ENCODE measurements at regions not wholly inside any gene's neighbourhood (a gene's known extent, or its start where the extent isn't known, plus 50 kb on each side); places are given as distances from the start of the nearest gene placed in this dataset.
"Not testable (repeated sequence)": the region's sequence is repeated elsewhere in the genome, so short reads cannot be mapped to it uniquely, and the experiment has no call there.

DNA sequence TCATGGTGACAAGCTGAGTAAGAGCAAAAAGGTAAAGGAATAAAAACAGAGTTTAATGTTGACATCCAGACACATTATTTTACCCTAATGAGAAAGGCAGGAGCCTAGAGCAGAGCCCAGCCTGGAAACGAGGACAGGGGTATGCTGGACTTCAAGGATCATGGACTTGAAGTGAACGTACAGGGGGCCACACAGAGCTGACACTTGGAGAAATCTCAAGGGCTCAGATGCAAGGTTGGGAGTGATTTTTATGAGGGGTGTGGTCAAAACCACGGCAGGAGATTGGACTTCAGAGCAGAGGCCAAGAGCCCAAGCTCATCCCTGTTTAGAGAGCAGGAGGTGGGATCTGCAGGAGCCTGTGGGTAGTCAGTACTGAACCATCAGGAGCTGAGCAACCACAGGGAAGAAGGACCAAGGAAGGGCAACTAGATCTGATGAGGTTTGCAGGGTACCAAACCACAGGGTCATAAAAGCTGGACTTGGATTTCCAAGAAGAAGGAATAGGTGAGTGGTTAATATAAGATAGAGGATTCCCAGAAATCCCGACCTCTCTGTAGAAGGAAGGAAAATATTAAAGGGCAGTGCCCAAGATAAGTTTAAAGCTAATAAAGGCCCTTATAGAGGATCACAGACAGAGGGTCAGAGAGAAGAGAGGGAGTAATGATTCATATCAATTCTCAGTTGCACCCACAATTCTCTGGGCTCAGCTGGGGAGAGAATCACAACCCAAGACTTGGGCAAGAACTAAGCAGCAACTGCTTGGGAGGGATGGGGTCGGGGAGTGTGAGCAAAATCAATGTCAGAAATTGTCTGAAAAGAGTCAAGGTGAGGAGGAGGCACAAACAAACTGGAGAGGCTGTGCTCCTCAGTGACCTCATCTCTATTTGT lies 331.7 kb downstream of the SOX9 start:
- DNase-seq (ENCODE audit: low read depth): no peak

DNA sequence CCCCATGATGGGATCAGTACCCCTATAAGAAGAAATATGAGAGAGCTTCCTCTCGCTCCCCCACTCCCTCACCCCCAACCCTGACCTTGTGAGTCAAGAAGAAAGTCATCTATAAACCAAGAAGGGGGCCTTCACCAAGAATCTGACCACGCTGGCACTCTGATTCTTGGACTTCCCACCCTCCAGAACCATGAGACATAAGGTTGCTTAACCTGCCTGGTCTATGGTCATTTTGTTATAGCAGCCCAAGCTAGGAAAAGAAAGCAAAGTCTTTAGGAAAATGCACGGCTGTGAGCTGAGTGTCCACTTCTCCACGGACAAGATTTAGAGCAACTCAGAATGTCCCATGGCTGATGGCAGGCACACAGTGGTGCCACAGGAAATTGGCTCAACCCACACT lies 333.5 kb downstream of the SOX9 start:
- no peak for DNase-seq (ENCODE audit: low read depth)

DNA sequence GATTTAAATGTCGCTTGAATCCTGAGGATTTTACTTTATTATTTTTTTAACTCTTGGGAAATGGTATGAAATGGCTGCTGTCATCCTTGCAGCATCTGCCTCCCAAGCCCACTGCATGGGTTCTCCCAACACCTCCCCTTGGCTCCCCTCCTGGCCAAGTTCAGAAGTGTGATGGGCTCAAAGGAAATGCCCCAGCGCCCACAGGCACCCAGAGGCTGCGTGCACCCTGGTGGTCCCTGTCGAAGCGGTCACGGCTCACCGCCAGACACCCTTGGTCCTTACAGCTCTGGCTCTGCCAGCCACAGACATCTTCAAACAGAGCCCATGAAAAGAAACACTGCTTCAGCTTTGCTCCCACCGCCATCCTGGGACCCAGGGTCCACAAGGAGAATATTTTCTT lies 334.7 kb downstream of the SOX9 start:
- DNase-seq (ENCODE audit: low read depth): no peak

DNA sequence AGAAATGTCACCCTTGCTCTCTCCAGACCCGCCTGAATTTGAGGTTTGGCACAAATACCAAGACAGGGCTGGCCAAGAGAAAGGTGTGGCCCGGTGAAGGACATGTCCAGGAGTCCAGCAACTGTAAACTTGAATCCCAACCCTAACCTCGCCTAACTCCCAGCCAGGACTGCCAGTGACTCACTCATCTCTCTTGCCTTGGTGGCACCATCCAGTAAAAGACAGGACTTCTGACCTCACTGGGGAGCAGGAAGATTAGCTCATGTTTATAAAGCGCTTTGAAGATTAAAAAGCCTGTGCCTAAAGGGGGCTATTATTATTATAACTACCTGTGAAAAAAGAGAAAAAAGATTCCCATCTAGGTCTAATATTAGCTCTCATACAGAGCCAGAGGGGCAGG lies 335.3 kb downstream of the SOX9 start:
- no peak for DNase-seq (ENCODE audit: low read depth)

DNA sequence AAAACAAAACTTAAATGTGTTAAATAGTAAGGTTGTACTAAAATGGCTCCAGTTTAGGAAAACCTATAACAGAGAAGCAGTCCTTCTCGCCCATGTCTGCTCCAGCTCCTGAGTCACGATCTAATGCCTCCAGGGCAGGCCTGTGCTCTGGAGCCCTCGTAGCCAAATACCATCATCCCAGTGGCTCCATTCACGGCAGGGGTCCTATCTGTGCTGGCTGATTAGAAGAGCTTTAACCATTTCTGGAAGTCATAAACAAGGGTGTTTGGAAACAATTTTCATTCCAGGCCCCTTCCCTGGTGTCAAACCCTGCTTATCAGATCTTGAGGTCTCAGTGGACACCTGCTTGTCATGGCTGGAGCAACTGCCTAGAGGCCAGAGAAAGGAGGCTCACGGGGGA lies 336.9 kb downstream of the SOX9 start:
- DNase-seq (ENCODE audit: low read depth): no peak

DNA sequence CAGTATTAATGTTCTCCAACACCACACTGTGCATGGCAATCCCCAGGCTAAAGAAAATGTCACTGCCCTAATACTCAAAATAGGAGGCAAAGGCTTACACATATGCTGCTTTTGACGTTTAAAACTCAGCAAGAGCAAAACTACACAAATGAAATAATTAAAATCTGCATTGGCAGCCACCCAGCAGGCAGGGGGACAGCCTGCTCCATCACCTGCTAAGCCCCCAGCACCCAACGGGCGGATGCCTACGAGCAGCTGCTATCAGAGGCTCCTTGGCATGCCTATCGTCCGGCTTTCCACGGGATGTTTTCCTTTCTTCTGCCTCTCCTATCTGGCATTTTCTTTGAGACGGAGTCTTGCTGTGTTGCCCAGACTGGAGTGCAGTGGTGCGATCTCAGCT lies 337.5 kb downstream of the SOX9 start:
- no peak for DNase-seq (ENCODE audit: low read depth)

DNA sequence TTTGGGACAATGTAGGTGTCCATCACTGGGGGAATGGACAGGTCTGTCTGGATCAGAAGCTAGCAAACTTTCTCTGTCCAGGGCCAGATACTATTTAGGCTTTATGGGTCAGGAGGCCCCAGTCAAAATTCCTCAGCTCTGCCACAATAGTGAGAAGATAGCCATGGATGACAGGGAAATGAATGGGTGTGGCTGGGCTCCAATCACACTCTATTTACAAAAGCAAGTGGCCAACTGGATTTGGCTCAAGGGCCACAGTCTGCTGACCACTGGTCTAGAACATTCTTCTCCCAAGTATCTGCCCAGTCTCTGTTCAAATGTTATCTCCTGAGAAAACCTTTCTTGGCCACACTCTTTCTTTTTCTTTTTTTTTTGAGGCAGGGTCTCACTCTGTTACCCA lies 339.9 kb downstream of the SOX9 start:
- no peak for DNase-seq (ENCODE audit: low read depth)

DNA sequence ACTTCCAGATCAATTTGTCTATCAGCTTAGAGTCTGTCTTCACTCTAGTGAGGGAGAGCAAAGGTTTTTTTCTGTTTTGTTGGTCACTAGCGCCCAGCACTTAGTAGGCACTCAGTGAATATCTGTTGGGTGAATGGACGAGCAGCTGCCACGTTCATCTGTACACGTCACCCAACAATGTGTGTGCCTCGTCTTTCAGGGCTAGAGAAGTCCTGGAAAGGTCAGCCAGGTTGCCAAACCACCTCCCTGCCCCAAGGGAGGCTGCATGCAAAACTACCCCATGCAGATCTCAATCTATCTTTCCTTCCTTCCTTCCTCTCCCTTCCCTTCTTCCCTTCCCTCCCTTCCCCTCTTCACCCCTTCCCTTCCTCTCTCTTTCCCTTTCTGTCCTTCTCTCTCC lies 340.9 kb downstream of the SOX9 start:
- DNase-seq (ENCODE audit: low read depth): no peak

DNA sequence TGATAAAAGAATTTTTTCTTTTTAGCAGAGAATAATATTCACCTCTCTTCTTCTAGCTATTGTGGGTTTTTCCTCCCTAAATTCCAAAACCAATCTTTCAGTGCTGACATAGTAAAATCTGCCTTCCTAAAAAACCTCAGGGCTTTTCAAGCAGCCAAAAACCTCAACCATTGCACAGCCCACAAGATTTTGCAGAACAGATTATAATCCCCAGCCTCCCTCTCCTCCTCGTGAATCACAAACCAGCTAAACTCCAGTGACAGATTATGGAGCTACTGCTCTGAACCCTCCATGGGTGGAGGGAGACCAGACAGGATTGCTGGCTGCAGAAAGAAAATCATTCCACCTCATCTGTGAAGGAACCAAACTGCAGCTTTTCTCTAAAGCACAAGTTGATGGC lies 341.6 kb downstream of the SOX9 start:
- DNase-seq (ENCODE audit: low read depth): no peak

DNA sequence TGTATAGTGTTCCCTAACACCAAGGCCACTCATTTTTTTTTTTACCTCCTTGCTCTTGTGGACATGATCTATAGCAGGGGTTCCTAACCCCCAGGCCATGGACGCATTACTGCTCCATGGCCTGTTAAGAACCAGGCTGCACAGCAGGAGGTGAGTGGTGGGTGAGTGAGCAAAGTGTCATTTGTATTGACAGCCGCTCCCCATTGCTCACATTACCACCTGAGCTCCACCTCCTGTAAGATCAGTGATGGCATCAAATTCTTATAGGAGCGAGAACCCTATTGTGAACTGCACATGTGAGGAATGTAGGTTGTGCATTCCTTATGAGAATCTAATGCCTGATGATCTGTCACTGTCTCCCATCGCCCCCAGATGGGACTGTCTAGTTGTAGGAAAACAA lies 342.0 kb downstream of the SOX9 start:
- DNase-seq (ENCODE audit: low read depth): no peak

DNA sequence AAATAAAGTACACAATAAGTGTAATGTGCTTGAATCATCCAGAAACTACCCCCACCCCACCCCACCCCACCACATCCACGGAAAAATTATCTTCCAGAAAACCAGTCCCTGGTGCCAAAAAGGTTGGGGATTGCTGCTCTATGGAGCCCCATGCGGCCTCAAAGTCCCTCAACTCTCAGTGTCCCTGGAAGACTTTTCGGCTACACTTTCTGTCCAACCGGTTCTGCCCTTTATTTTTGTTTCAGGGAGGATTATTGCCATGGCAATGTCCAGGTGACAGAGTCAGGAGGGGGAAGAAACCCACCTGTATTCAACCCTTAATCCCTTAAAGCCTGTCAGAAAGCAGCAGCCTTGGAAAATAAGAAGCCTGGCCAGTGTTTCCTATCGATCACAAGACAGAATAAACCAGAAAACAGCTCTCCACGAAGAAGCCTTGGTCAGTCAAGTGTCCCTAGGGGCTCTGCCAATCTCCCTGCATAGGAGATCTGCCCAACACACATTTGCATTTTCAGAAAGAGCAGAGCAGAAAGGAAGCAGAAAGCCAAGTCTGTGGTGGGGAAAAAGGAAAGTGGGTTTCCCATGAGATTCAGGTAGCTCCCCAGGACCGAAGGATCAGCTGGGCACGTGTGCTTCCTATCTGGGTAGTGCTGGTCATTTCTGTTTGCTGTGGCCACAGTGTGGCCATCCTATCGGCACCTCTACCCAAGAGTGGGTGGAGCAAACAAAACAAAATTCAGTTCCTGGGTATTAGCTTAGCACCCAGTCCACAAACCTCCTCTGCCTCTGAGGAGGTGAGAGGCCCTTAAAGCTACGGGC lies 342.7 kb downstream of the SOX9 start:
- DNase-seq (ENCODE audit: low read depth): no peak

DNA sequence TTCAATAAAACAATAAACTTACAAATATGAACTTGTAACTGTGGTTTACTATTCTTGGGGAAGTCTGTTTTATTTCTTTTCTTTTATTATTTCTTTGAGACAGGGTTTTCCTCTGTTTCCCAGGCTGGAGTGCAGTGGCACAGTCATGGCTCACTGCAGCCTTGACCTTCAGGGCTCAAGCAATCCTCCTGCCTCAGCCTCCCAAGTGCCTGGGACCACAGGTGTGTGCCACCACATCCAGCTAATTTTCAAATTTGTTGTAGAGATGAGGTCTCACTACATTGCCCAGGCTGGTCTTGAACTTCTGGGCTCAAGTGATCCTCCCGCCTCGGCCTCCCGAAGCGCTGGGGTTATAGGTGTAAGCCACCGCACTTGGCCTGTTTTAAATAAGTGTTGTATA lies 343.4 kb downstream of the SOX9 start:
- not testable (repeated sequence) for DNase-seq (ENCODE audit: low read depth)

DNA sequence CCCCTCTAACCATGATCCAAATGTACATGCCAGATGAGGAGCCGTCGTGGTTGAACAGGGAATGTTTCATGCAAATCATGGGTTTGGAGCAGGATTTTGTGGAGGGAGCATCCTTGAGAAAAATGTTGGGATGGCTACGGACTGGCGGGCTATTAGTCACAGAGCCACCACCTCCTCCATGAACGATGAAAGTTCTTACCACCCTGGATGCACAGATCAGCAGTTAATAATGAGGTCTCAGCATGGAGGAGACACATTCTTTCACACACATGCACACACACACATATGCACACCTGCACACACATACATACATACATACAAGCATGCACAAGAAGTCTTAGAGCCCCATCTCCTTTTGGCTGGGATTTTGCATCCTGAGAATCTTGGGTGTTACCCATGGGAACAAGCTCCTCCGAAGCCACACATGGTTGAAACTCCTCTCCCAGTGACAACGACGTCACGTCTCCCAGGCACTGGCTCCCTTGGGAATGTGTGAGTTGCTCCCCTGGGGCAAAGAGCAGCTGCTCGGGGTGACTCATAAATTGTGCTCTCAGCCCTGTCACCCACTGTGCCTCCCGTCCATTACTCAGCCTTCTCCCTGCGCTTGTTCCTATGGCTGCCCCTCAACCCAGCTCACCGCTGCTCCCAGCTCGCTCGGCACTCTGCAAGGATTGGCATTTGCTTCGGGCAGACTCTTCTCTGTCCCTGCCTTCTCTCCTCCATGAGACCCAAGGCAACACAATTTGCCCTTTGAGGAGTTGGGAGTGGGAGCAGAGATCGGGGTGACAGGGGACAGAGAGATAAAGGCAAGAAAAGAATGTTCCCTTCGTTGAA lies 344.6 kb downstream of the SOX9 start:
- no peak for DNase-seq (ENCODE audit: low read depth)

DNA sequence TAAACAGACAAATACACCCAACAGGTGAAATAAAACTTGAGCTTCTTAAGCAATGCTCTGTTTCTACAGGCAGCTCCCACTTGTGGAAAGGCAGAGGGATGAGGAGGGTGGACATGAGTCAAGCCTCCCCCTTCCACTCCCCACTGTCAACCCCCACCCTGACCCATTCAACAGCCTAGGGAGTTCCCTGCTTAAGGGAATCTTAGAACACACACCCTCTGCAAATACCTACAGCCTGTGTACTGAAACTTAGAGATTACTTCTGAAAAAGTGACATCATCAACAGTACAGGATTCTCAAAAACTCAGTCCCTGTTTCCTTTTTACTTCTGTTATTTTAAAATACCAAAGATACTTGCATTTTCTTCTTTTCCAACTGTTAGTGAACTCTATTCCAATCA lies 345.4 kb downstream of the SOX9 start:
- DNase-seq (ENCODE audit: low read depth): no peak

DNA sequence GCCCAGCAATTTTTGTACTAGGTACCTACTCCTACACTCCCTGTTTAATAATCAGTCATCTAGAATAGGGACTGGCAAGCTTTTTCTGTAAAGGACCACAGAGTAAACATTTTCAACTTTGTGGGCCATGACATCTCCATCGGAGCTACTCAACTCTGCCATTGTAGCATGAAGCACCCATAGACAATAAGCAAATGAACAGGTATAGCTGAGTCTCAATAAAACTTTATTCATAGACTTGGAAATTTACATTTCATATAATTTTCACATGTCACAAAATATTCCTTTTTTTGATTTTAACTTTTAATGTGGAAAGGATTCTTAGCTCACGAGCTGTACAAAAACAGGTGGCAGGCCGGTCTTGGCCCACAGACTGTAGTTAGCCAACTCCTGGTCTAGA lies 345.8 kb downstream of the SOX9 start:
- no peak for DNase-seq (ENCODE audit: low read depth)

DNA sequence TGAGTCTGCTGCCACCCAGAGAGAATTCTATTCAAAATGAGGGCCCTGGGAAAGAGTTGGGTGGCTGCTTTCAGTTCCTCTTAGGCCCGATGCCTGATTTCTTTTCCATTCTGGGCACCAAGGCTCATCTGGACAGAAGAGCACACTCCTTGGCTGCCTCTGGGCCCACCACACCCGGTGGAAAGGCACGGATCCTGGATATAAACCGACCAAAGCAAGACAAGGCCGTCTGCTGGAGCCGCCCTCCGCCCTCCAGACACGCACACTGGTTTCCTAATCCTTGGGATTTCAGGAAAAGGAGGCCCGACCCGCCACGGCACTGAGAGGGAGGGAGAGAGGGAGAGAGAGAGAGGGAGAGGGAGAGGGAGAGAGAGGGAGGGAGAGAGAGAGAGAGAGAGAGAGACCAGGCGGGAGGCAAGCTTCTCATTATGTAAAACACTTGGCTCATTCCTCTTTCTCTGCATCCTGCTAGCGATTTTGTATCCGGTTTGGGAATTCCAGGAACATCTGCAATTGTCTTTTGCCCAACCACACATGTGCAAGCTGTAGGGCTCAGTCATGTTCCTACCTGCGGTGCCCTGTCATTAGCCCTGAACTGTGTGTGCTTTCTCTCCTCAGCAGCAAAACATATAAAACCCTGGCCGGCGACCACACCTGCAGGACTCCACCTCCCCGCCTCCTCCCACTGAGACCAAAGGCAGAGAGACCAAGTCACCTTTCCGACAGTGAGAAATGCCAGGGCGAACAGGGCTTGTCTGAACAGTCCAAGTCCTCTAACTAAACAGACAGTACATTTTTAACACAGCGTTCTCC lies 347.2 kb downstream of the SOX9 start:
- DNase-seq (ENCODE audit: low read depth): no peak

DNA sequence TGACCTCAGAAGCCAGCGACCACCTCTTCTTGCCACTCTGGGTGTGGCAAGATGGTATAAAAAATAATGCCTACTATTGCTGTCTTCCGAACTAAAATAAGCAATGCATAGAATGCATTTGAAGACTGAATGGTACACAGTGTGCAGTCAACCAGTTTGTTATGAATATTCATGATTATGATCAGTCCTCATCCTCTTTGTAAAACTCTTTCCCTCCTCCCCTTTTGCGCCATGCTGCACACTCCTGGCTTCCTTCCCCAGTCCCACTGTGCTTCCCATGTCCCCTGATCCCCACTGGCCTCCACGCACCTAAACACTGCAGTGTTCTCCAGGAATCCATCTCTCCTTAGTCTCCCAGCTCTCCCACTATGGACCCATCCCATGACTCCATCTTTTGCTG lies 348.0 kb downstream of the SOX9 start:
- no peak for DNase-seq (ENCODE audit: low read depth)

DNA sequence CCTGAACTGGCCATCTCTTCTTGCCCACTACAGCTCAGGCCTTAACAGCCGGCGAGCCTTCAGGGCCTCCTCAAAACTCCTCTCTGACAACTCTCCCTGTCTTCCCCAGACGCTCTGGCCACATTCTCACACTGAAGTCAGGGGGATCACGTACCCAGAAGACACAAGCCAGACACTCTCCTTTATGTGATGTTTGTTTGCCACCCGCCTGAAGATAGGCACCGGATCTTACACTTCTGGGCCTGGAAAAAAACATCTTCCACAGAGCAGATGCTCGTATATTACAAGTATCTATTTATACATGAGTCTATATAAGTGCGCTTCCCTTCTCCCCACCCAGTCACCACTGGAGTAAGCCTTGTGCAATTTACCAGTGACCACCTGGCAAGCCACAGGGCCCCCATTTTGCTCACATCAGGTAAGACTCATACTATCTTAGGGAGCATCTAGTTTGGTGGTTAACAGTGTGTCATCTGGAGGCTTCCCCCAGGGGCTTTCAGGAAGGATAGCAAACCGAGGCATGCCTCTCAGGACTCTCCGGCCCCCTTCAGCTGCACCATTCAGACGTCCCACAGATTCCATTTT lies 349.4 kb downstream of the SOX9 start:
- no peak for DNase-seq (ENCODE audit: low read depth)

DNA sequence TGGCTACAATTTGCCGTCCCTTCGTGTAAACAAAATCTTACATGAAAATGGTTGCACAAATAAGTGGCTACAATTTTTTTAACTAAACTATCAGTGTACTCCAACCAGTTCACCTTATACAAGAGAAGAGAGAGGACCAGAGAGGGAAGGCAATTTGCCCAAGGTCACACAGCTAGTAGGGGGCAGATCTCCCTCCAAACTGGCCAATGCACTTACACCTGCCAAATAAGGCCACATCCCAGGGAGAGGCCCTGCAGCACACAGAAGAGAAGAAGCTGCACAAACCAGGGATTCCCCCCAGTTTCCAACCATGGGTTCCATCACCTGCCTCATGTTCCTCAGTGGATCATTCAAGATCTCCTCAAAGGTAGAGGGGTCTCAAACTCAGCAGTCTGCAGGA lies 349.9 kb downstream of the SOX9 start:
- DNase-seq (ENCODE audit: low read depth): no peak

DNA sequence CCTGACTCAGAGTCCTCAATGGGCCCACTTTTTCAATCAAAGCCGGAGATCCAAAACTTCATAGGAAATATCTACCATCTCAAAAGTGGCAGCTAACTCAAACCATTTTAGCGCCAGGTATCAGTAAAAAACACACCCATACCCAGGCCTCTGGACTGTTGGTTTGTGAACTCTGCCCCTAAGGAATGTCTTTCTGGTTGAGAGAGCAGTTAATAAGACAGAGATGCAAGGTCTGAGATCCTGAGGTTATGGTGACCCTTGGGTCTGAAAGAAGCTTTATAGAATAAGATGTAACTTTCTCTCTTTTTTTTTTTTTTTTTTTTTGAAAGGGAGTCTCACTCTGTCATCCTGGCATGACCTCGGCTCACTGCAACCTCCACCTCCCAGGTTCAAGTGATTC lies 350.5 kb downstream of the SOX9 start:
- DNase-seq (ENCODE audit: low read depth): no peak

DNA sequence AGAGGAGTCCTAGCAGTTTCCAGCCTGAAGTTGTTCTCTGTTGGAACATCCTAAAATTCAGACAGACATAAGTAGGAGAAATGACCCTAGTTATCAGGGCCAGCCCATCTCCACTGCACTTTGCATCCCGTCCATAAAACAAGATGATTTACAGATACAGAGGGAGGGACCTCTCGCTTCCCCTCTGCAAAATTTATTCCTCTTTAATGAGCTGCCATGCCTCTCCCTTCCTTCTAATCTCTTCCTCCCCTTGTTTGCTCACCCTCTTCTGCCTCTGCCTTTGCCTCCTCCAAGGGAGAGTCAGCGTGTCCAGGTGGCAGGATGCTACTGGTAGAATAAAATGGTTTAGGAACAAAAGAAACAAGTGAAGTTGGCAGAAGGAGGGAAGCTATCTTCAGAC lies 351.3 kb downstream of the SOX9 start:
- DNase-seq (ENCODE audit: low read depth): no peak

All from activated T-helper 9 cell treated with anti-CD3 and anti-CD28 coated beads, Interleukin-2, amount 50 U/mL, for 16 hours (primary cell).